HG03571 (cell line): ENCODE measurements at regions not wholly inside any gene's neighbourhood (a gene's known extent, or its start where the extent isn't known, plus 50 kb on each side); places are given as distances from the start of the nearest gene placed in this dataset.

Experiments
- ATAC-seq: cut with Tn5 transposase; IDR thresholded peaks from one replicate; pipeline ENCODE4 v1.9.1; 2021; ENCODE audit not compliant: unreplicated experiment

DNA sequence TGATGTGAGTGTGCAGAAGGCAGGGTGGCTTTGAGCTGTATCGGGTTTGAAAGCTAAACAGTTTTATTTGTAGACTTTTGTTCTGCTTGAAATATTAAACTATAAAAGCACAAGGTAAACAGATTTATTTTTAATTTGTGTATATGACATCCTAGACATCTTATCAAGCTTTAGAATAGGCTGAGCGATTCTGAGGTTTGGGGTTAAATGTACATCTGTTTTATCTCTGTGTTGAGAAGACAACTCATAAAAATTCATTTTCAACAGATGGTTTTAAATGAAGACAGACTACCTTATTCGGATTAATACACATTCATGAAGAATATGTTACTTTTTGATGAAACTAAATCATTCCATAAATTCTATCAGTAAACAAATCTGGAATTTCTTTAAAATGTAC is 368.8 kb downstream of the RPRM start:
- no peak for ATAC-seq

DNA sequence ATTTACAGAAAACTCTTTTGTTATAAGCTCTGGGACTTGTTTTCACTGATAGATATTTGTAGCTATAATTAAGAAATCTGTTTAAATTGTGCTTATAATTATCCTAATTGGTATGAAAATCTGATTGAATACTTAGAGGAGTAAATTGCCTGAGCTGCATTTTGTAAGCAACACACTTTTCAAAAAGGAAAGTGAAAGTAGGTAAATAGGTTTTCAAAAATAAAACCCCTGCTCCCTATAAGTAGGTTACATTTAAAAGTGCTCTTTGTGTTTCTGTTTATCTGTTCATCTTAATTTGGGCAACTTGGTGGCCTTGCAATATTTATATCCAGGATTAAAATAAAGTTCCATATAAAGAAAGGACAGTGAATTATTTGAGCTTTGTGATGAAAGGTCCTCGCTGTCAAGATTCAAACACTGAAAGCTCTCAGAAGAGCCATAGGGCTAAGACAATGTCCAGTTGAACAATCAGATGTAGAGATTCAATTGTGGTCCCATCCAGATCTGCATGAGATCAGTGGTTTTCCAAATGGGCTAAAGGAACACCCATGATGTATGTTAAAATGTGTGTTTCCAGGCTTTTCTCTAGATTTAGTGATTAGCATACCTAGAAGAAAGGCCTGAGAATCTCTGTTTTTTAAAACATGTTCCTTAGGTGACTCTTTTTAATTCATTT is 371.6 kb downstream of the RPRM start:
- no peak for ATAC-seq

GRCh38 chr2:153105829-153106578 is 372.6 kb downstream of the RPRM start:
- ATAC-seq: no peak

GRCh38 chr2:153101187-153101586 is 377.4 kb downstream of the RPRM start:
- ATAC-seq: no peak

DNA sequence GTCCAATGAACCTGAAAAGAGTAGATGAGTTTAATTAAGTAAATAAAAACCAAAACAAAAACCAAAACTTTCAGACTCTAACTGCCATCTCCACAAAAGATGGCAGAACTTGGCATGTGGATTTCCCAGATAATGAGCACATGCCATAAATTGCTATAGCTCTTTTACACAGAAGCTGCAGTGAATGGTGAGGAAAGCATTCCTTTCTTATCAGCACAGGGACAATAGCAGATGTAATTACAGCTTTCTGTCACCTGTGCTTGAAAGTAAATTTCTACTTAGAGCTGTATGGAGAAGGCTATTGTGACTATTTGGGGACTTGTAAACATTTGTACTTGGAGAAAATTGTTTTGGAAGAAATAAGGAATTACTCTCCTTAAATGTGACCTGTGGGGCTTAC is 378.4 kb downstream of the RPRM start:
- ATAC-seq: no peak

DNA sequence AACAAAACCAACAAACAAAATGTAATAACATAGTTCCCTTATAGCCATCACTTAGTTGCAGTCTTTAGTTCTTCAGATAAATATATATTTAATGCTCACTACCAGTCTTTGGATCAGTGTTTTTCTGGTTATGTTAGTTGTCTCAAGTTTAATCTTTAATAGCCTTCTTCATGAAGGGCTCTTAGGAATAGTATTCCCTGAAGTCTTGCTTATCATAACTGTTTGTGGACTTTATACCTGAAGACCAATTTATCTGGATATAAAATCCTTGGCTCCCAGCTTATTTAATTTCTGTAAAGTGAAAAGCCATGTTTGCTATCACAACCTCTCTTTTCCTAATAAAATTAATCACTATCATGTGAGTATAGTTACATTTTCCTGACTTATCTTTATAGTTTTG is 379.7 kb downstream of the ARL6IP6 start:
- no peak for ATAC-seq

DNA sequence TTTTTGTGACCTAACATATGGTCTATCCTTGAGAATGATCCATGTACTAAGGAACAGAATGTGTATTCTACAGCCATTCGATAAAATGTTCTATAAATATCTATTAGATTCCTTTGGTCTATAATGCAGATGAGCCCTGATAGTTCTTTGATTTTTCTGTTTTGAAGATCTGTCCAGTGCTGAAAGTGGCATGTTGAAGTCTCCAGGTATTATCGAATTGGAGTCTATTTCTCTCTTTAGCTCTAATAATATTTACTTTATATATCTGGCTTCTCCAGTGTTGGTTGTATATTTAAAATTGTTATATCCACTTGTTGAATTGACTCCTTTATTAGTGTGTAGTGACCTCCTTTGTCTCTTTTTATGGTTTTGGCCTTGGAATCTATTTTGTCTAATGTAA is 377.9 kb downstream of the ARL6IP6 start:
- ATAC-seq: no peak

DNA sequence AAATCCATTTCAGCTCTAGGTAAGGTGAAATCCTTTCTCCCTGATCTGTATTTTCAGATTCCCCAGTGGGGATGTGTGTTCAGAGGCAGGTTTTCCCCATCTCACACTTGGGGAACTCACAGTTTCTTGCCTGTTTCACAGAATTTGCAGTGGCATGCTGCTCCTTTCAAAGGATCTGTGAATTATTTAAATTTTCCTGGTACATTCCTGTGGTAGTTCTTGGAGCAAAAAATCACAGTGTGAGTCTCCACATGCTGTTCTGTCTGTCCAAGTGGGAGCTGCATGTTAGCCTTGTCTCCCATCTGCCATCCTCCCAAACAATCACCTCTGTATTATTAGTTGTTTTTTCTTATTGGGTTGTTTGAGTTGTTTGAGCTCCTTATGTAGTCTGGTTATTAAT is 372.9 kb downstream of the ARL6IP6 start:
- ATAC-seq: no peak

- ATAC-seq: no peak
These were observed 360.9 kb downstream of the ARL6IP6 start for GRCh38 chr2:153079315-153079714.

DNA sequence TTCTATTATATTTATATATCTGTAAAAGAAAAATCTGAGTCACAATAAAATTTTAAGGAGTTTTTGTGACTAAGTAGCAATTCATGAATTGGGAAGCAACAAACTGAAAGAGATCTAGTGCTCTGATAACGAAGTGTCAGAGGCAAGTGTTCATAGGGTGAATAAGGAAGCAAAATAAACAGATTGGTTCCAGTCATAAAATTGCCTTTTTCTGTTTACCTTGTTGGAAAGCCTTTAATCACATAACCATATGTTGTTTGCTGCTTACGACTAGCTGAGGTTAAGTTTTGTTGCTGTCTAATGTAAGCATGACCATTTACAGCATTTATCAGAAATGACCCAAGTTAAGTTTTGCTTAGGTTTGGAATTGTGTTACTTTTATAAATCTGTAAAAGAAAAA is 358.9 kb downstream of the ARL6IP6 start:
- no peak for ATAC-seq

GRCh38 chr2:153074207-153074606 is 355.8 kb downstream of the ARL6IP6 start:
- no peak for ATAC-seq

DNA sequence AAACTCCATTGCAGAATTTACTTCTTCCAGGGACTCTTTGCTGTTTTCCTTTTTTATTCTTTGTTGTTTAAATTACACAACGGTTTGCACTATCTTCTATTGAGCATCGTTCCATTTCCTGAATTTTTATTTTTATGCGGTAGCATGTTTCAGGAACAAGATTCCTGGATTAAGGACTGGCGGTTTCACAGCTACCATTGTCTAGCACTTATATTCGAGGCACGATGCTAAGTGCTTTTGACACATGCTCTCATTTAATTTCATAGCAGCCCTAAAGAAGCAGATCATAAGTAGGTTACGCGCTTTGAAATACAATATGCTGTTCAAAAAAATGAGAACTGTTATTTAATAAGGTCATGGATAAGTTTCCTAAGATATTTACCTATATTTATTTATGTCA is 354.4 kb downstream of the ARL6IP6 start:
- no peak for ATAC-seq

DNA sequence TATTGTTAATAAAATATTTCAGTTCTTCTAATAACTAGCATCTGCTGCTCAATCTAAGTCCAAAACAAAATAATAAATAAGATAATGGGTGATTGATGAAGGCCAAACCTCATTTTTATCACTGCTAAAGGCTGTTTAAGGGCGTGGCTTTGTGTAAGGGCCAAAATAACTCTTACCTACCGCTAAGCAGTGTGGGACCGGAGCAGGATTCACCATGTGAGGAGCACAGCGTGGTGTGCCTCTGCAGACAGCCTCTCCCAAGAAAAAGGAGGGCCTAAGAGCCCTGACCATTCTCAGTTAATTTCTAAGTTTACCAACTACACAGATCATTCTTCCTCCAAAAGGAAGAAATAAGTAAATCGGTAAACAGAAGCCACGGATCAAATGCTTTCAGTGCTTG is 353.7 kb downstream of the ARL6IP6 start:
- ATAC-seq: no peak

- no peak for ATAC-seq
These were observed 352.7 kb downstream of the ARL6IP6 start for GRCh38 chr2:153071090-153071489.

- no peak for ATAC-seq
These were observed 350.5 kb downstream of the ARL6IP6 start for GRCh38 chr2:153068915-153069314.

DNA sequence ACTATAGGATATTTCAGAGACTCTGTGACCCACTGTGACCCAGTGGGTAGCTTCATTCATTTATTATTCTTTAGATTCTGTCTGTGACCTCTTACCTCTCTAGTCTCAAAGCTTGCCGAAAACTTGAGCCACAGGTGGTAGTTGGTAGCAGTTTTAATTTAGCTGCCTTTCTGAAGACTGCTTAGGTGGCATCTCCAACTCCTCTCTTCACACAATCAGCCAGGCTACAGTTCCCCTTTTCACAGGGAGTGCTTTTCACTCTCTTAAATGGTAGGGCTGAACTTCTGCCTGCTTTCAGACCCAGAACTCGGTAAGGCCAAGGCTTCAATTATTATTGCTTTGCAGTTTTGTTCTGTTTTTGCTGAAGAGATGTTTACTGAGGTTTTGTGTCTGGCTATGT is 349.6 kb downstream of the ARL6IP6 start:
- ATAC-seq: no peak

GRCh38 chr2:153059338-153060052 is 341.1 kb downstream of the ARL6IP6 start:
- no peak for ATAC-seq

DNA sequence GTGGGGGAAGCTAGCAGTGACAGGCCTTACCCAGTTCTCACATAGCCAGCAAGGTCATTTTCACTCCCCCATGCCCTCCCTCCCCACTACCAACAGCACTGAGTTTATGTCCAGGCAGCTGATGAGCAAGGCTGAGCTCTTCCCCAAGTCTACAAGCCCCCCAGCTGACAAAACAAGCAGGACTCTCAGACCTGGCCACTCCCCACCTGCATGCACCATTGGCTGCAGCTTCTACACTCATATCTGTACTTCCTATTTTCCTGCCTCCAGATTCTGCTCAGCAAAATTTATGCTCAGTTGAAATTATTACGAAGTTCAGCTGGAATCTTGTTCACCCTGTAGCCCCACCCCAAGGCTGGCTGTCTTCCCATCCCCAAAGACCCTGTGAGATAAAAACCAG is 339.3 kb downstream of the ARL6IP6 start:
- ATAC-seq: no peak

DNA sequence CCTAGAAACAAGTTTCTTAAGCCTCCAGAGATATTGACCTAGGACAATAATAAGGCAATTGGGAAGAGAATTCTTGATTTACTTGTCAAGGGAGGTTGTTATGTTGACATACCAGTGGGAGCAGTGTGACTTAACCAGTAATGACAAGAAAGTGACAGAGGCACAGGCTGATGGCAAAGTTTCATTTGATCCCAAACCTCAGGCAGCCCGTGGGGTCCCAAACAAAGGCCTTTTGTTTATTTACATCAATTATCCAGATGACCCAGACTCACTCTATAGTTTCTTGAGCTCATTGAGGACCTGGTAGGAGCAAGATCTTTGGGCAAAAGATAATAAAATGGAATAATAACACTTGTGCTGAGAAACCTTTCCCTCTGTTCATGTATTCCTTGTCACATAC is 336.8 kb downstream of the ARL6IP6 start:
- no peak for ATAC-seq

DNA sequence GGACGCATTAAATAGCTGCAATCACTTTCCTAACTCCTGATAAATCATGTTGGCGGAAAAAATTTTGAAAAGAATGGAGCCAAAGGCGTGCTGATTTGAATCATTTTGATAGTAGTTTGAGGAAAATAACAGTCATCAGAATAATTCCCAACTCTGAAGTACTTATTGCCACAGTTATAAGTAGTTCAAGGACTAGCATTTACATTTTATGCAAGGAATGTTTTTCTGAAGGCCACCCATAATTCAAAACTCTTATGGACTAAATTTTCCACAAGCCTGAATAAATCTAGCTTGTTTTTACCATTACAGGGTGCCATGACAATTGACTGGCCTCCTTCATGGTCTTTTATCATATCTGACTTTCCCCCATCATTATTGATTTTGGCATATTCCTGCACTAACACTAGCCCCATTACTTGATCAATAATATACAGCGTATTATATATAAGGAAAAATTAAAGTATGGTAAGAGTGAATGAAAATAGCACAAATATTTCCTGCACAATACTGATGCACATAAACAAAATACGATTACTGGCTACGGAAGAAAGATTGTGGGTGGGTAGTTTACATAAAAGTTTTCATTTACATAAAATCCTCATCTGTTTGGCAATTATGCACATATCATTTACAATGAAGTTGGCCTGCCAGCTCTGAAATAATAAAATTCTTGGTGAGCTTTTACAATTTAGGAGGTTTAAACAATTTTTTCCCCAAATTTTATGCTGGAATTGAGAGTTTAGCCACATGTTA is 334.6 kb downstream of the ARL6IP6 start:
- ATAC-seq: no peak

GRCh38 chr2:153047220-153047619 is 328.8 kb downstream of the ARL6IP6 start:
- ATAC-seq: no peak
